Keratinocyte (primary cell): ENCODE measurements at regions not wholly inside any gene's neighbourhood (a gene's known extent, or its start where the extent isn't known, plus 50 kb on each side); places are given as distances from the start of the nearest gene placed in this dataset.
A peak's percentile ranks its signal among the peaks of the same experiment; 100 is the strongest.

Source experiments
- CTCF ChIP-seq, 3 experiments: IDR thresholded peaks in 1 of 3; conservative IDR thresholded peaks in 1 of 3; optimal IDR thresholded peaks in 1 of 3; 2 replicates in 2 of 3; 3 replicates in 1 of 3; pipeline versions ENCODE3 to v1.5.1; 2011; ENCODE audit warnings: low read length in 3 of 3, mild to moderate bottlenecking in 3 of 3, moderate library complexity in 2 of 3, control low read depth in 1 of 3, inconsistent platforms in 1 of 3; ENCODE audit not compliant: insufficient read depth in 2 of 3; ENCODE audit errors: extremely low read depth in 1 of 3
- EZH2 ChIP-seq: IDR thresholded peaks from one replicate; pipeline ENCODE4 v1.6.1; 2012; ENCODE audit warnings: inconsistent platforms, mild to moderate bottlenecking, low read length, moderate library complexity

- TF ChIP-seq EZH2 (no peak), CTCF (optimal IDR thresholded peaks at IDR 0.05 in 1 of 3, IDR thresholded peaks at IDR 0.05 in 1 of 3, conservative IDR thresholded peaks at IDR 0.05 in 1 of 3; ENCODE audit: extremely low read depth in 1 of 3, insufficient read depth in 2 of 3, low read length in 3 of 3) (peak; percentile 49 to 70 (median 57))
Observed at GRCh38 chr18:54775686-54776085, 52.6 kb upstream of the RAB27B start.
